Gastrocnemius medialis (tissue), 4 donors: ENCODE measurements at regions not wholly inside any gene's neighbourhood (a gene's known extent, or its start where the extent isn't known, plus 50 kb on each side); places are given as distances from the start of the nearest gene placed in this dataset.

Experiments
- ATAC-seq, 2 donors: fragments of 150-250 bp; one replicate each; pipeline ENCODE4 v1.9.1; 2016
- DNase-seq, 2 donors: peaks; one replicate each; pipeline ENCODE4 v3.0.0-alpha.2; 2019
- H3K27ac ChIP-seq, 4 donors: fragments of 200-600 bp; sonication (generic); 1 replicate in 1 of 4; 2 replicates in 3 of 4; pipeline ENCODE4 v1.5.1; 2016 to 2018; ENCODE audit warnings: mild to moderate bottlenecking in 2 of 4, moderate library complexity in 1 of 4
- H3K27me3 ChIP-seq, 3 donors: fragments of 200-600 bp; sonication (generic) in 2 of 3; 1 replicate in 1 of 3; 2 replicates in 2 of 3; pipeline versions ENCODE4 v1.5.1 to v1.6.0; 2016 to 2019; ENCODE audit warnings: mild to moderate bottlenecking in 1 of 3, moderate library complexity in 1 of 3
- H3K36me3 ChIP-seq, 2 donors: fragments of 200-600 bp; sonication (generic) in 1 of 2; one replicate each; pipeline ENCODE4 v1.5.1; 2017 to 2018
- H3K4me1 ChIP-seq, 2 donors: fragments of 200-600 bp; sonication (generic) in 1 of 2; one replicate each; pipeline ENCODE4 v1.5.1; 2016 to 2017; ENCODE audit warnings: mild to moderate bottlenecking in 2 of 2
- H3K4me3 ChIP-seq, 4 donors: fragments of 200-600 bp; sonication (generic) in 3 of 4; 1 replicate in 1 of 4; 2 replicates in 3 of 4; pipeline ENCODE4 v1.5.1; 2016 to 2019; ENCODE audit warnings: mild to moderate bottlenecking in 2 of 4
- H3K9me3 ChIP-seq, 3 donors: fragments of 200-600 bp; sonication (generic) in 2 of 3; 1 replicate in 1 of 3; 2 replicates in 2 of 3; pipeline ENCODE4 v1.5.1; 2016 to 2019
- POLR2A ChIP-seq, 2 donors: fragments of 450-650 bp; IDR thresholded peaks; one replicate each; pipeline ENCODE4 v1.6.1; 2017; ENCODE audit warnings: antibody characterized with exemption in 2 of 2, mild to moderate bottlenecking in 2 of 2, moderate library complexity in 2 of 2
- in situ Hi-C, 4 donors: fragments of 200-750 bp; cut with MboI; loops; one replicate each; pipeline versions ENCODE4 v1.15.0 to v1.8.0; 2017; ENCODE audit warnings: low sequenced_read_pairs in 4 of 4
- intact Hi-C: fragments of 100-400 bp; cut with DNase I; formaldehyde crosslinking; loops from one replicate; pipeline ENCODE4 v1.15.1; 2023; ENCODE audit warnings: low total_unique reads
- TF ChIP-seq, protein P1 (sequence below), 5 experiments: fragments of 450-650 bp in 3 of 5; fragments of 200-600 bp in 2 of 5; sonication (generic) in 2 of 5; IDR thresholded peaks in 4 of 5; conservative IDR thresholded peaks in 1 of 5; 1 replicate in 4 of 5; 2 replicates in 1 of 5; pipeline ENCODE4 v1.5.1; 2016 to 2019; ENCODE audit warnings: antibody characterized with exemption in 5 of 5, mild to moderate bottlenecking in 3 of 5, moderate library complexity in 3 of 5

DNA sequence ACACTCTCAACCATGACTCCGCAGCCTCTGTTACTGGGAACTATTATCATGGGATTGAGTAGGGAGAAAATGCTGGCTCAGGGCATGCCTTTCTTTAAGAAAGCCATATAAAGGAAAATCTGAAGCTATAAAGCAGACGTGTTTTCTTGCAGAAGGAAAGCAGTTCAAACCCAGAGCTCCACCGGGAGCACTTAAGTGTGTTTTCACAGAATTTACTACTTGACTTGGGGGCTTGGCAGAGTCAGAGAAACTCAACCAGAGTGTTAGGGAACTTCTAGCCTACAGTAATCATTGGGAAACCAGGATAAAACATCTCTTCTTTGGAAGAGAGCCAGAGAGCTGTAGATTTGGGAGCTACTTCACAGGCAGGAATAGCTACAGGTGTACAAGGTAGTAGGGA, 283.4 kb upstream of the ADRA1B start:
- TF ChIP-seq POLR2A (IDR thresholded peaks at IDR 0.05), result no peak
- H3K27ac ChIP-seq, result no peak overlapping the region
- in situ Hi-C loops, result no loop called here
- no peak overlapping the region for H3K4me3 ChIP-seq
- no peaks in the 10 kb centered on the region for H3K9me3 ChIP-seq
- intact Hi-C loops, result no loop called here
- ATAC-seq, result no peak
- DNase-seq, result no peak
- H3K27me3 ChIP-seq, result no peaks in the 10 kb centered on the region
- H3K4me1 ChIP-seq, result no peaks in the 10 kb centered on the region
- no peaks in the 10 kb centered on the region for H3K36me3 ChIP-seq

DNA sequence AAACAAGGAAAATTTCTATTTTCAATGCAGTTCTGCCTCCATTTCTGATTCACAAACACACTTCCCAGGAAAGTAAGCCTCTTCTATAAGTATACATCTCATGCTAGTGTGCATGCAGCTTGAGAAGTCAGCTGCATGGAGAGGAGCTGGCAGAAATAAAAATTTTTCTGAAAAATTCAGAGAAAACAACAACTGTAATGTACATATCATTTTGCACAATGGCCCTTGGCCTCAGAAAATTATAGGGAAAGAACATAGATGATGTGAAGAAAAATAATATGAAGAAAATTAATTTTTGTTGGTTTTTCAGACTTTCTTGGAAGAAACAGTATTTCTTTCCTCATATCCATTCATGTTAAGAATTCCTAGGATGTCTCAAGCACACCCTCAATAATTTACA, 277.8 kb upstream of the ADRA1B start:
- intact Hi-C loops, result no loop called here
- Histone ChIP-seq H3K4me1 (no peaks in the 10 kb centered on the region), H3K9me3 (no peaks in the 10 kb centered on the region), H3K27ac (no peak overlapping the region), H3K36me3 (no peaks in the 10 kb centered on the region), H3K27me3 (no peaks in the 10 kb centered on the region), H3K4me3 (no peak overlapping the region)
- in situ Hi-C loops, result no loop called here
- no peak for TF ChIP-seq POLR2A (IDR thresholded peaks at IDR 0.05)
- TF ChIP-seq, protein P1, sequence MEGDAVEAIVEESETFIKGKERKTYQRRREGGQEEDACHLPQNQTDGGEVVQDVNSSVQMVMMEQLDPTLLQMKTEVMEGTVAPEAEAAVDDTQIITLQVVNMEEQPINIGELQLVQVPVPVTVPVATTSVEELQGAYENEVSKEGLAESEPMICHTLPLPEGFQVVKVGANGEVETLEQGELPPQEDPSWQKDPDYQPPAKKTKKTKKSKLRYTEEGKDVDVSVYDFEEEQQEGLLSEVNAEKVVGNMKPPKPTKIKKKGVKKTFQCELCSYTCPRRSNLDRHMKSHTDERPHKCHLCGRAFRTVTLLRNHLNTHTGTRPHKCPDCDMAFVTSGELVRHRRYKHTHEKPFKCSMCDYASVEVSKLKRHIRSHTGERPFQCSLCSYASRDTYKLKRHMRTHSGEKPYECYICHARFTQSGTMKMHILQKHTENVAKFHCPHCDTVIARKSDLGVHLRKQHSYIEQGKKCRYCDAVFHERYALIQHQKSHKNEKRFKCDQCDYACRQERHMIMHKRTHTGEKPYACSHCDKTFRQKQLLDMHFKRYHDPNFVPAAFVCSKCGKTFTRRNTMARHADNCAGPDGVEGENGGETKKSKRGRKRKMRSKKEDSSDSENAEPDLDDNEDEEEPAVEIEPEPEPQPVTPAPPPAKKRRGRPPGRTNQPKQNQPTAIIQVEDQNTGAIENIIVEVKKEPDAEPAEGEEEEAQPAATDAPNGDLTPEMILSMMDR (IDR thresholded peaks at IDR 0.05 in 4 of 5, conservative IDR thresholded peaks at IDR 0.05 in 1 of 5), result no peak
- DNase-seq (no peak), ATAC-seq (no peak)

GRCh38 chr5:159638954-159639559, 277.2 kb upstream of the ADRA1B start:
- no peak overlapping the region for H3K27ac ChIP-seq
- in situ Hi-C loops (no loop called here), intact Hi-C loops (no loop called here)
- no peak for ATAC-seq
- TF ChIP-seq POLR2A (IDR thresholded peaks at IDR 0.05), result no peak
- TF ChIP-seq, protein P1 (IDR thresholded peaks at IDR 0.05 in 4 of 5, conservative IDR thresholded peaks at IDR 0.05 in 1 of 5), result no peak
- no peak for DNase-seq
- no peak overlapping the region for H3K4me3 ChIP-seq
- no peaks in the 10 kb centered on the region for H3K27me3 ChIP-seq
- H3K9me3 ChIP-seq, result no peaks in the 10 kb centered on the region
- no peaks in the 10 kb centered on the region for H3K36me3 ChIP-seq
- H3K4me1 ChIP-seq, result no peaks in the 10 kb centered on the region

DNA sequence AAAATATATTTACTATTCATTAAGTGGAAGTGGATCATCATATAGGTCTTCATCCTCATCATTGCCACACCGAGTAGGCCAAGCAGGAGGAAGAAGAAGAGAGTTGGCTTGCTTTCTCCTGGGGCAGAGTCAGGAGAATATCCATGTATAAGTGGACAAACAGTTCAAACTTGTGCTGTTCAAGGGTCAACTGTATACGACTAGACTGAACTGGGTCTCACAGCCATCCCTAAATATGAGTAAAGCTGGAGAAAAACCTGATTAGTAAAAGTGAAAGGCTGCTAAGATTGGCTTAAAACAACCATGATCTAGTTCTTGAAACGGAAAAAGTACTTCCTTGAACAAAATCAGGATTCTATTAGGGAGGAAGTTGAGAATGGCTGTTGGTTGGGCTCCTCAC, 276.7 kb upstream of the ADRA1B start:
- ATAC-seq, result no peak
- Histone ChIP-seq H3K27ac (no peak overlapping the region), H3K9me3 (no peaks in the 10 kb centered on the region), H3K27me3 (no peaks in the 10 kb centered on the region), H3K4me3 (no peak overlapping the region), H3K36me3 (no peaks in the 10 kb centered on the region), H3K4me1 (no peaks in the 10 kb centered on the region)
- intact Hi-C loops (no loop called here), in situ Hi-C loops (no loop called here)
- TF ChIP-seq, protein P1 (IDR thresholded peaks at IDR 0.05 in 4 of 5, conservative IDR thresholded peaks at IDR 0.05 in 1 of 5), result no peak
- TF ChIP-seq POLR2A (IDR thresholded peaks at IDR 0.05), result no peak
- no peak for DNase-seq

DNA sequence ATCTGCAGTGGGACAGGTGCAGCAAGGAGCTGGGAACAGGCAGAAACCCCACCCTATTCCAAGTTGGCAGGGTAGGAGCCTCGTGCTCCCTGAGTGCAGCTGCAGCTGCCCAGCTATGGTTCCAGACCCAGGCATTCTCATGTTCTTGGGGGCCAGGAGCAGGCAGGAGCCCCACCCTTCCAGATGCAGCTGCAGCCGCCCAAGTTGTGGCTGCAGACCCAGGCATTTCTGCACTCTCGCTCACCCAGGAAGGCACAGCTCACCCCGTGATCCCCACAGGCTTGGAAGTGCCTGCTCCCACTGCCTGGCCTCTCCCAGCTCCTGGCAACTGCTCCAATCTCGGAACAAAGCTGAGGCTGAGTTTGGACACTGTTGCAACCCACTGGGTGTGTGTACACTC, 275.8 kb upstream of the ADRA1B start:
- intact Hi-C loops, result no loop called here
- Histone ChIP-seq H3K27ac (no peak overlapping the region), H3K4me3 (no peak overlapping the region), H3K9me3 (no peaks in the 10 kb centered on the region), H3K4me1 (no peaks in the 10 kb centered on the region), H3K27me3 (no peaks in the 10 kb centered on the region), H3K36me3 (no peaks in the 10 kb centered on the region)
- DNase-seq, result no peak
- ATAC-seq, result no peak
- in situ Hi-C loops, result no loop called here
- TF ChIP-seq, protein P1 (IDR thresholded peaks at IDR 0.05 in 4 of 5, conservative IDR thresholded peaks at IDR 0.05 in 1 of 5), result no peak
- no peak for TF ChIP-seq POLR2A (IDR thresholded peaks at IDR 0.05)
